ENCODE measurements at regions not wholly inside any gene's neighbourhood (a gene's known extent, or its start where the extent isn't known, plus 50 kb on each side); places are given as distances from the start of the nearest gene placed in this dataset.

DNA sequence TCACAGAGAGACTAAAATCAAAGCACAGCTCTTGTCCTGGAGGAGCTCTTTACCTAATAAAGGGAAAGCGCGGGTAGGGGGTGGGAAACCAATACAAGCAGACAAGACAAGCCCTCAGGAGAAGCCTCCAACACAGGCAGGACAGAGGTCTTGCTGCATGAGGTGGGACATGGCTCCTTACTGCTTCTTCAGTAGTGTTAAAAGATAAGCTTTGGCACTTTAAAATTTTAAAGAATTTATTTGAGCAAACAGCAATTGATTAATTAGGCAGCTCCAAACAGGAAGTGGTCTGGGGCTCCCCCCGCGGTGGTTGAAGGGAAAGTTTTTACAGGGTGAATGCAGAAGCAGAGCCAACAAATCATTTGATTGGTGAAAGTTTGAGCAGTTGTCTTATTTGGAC, 50.3 kb upstream of the MACC1 start:
- TF ChIP-seq FOXA1 (IDR thresholded peaks at IDR 0.05), result no peak
- no peak for TF ChIP-seq FOXK2 (IDR thresholded peaks at IDR 0.05)
- TF ChIP-seq BHLHE40 (IDR thresholded peaks at IDR 0.05; ENCODE audit: borderline replicate concordance), result no peak
